Neuronal stem cell (in vitro differentiated cells): ENCODE measurements at regions not wholly inside any gene's neighbourhood (a gene's known extent, or its start where the extent isn't known, plus 50 kb on each side); places are given as distances from the start of the nearest gene placed in this dataset.

ENCODE experiments used
- DNase-seq: peaks from one replicate; pipeline ENCODE4 v3.0.0-alpha.2; 2013; ENCODE audit warnings: low spot score
- H2AFZ ChIP-seq: one replicate; pipeline ENCODE4 v1.6.1; 2013; ENCODE audit warnings: mild to moderate bottlenecking, low read length, inconsistent platforms
- H2AK5ac ChIP-seq: 2 replicates; pipeline ENCODE4 v1.6.1; 2013; ENCODE audit warnings: low read depth, mild to moderate bottlenecking, inconsistent platforms, low read length, moderate library complexity, mixed read lengths
- H2BK120ac ChIP-seq: 2 replicates; pipeline ENCODE4 v1.6.1; 2013; ENCODE audit warnings: low read depth, mild to moderate bottlenecking, inconsistent platforms, low read length, moderate library complexity, mixed read lengths
- H2BK12ac ChIP-seq: one replicate; pipeline ENCODE4 v1.6.1; 2013; ENCODE audit warnings: low read length, inconsistent platforms
- H2BK15ac ChIP-seq: 2 replicates; pipeline ENCODE4 v1.6.1; 2013; ENCODE audit warnings: mild to moderate bottlenecking, low read length, inconsistent platforms, mixed read lengths
- H2BK5ac ChIP-seq: one replicate; pipeline ENCODE4 v1.6.1; 2013; ENCODE audit warnings: inconsistent platforms, mild to moderate bottlenecking, low read length, moderate library complexity
- H3K14ac ChIP-seq: one replicate; pipeline ENCODE4 v1.6.1; 2013; ENCODE audit warnings: low read length, inconsistent platforms
- H3K18ac ChIP-seq: 2 replicates; pipeline ENCODE4 v1.6.1; 2013; ENCODE audit warnings: low read length, inconsistent platforms
- H3K23ac ChIP-seq: 2 replicates; pipeline ENCODE4 v1.6.1; 2013; ENCODE audit warnings: low read depth, mild to moderate bottlenecking, mixed read lengths, low read length, inconsistent platforms; ENCODE audit not compliant: poor library complexity
- H3K27ac ChIP-seq: replicated peaks from 3 replicates; pipeline ENCODE4 v1.5.1; 2013; ENCODE audit warnings: low read length, inconsistent platforms
- H3K27me3 ChIP-seq, 3 experiments: 2 replicates each; pipeline ENCODE4 v1.6.1; 2013; ENCODE audit warnings: low read length in 3 of 3, mild to moderate bottlenecking in 2 of 3, inconsistent platforms in 1 of 3, low read depth in 1 of 3, mixed read lengths in 1 of 3, moderate library complexity in 1 of 3; ENCODE audit not compliant: control insufficient read depth in 3 of 3, insufficient read depth in 3 of 3
- H3K36me3 ChIP-seq, 2 donors: replicated peaks in 1 of 2; 2 replicates each; pipeline ENCODE4 v1.6.1; 2013; ENCODE audit warnings: low read length in 2 of 2; ENCODE audit not compliant: control insufficient read depth in 2 of 2, insufficient read depth in 2 of 2
- H3K4ac ChIP-seq: 2 replicates; pipeline ENCODE4 v1.6.1; 2013; ENCODE audit warnings: inconsistent platforms, mild to moderate bottlenecking, low read length, moderate library complexity
- H3K4me1 ChIP-seq, 2 donors: 1 replicate in 1 of 2; 2 replicates in 1 of 2; pipeline ENCODE4 v1.6.1; 2013; ENCODE audit warnings: low read length in 2 of 2, low read depth in 1 of 2; ENCODE audit not compliant: control insufficient read depth in 2 of 2, insufficient read depth in 1 of 2
- H3K4me2 ChIP-seq: one replicate; pipeline ENCODE4 v1.6.1; 2013; ENCODE audit warnings: mild to moderate bottlenecking, low read length, inconsistent platforms; ENCODE audit not compliant: insufficient read depth, poor library complexity, severe bottlenecking
- H3K4me3 ChIP-seq, 2 donors: 2 replicates each; pipeline ENCODE4 v1.5.1; 2013; ENCODE audit warnings: low read length in 2 of 2, mild to moderate bottlenecking in 2 of 2, inconsistent platforms in 1 of 2, moderate library complexity in 1 of 2
- H3K79me1 ChIP-seq: one replicate; pipeline ENCODE4 v1.6.1; 2013; ENCODE audit warnings: low read depth, mild to moderate bottlenecking, inconsistent platforms, low read length, moderate library complexity
- H3K9ac ChIP-seq: one replicate; pipeline ENCODE4 v1.6.1; 2013; ENCODE audit warnings: mild to moderate bottlenecking, low read depth, low read length, inconsistent platforms; ENCODE audit not compliant: poor library complexity
- H3K9me3 ChIP-seq, 2 donors: replicated peaks in 1 of 2; 2 replicates each; pipeline versions ENCODE3 to v1.6.1; 2013; ENCODE audit warnings: low read length in 2 of 2, mild to moderate bottlenecking in 2 of 2, inconsistent platforms in 1 of 2, low read depth in 1 of 2, mixed read lengths in 1 of 2, moderate library complexity in 1 of 2; ENCODE audit not compliant: control insufficient read depth in 2 of 2, insufficient read depth in 1 of 2
- H4K8ac ChIP-seq: one replicate; pipeline ENCODE4 v1.6.1; 2013; ENCODE audit warnings: low read depth, mild to moderate bottlenecking, inconsistent platforms, low read length, moderate library complexity
- H4K91ac ChIP-seq: one replicate; pipeline ENCODE4 v1.6.1; 2013; ENCODE audit warnings: low read length, low read depth, mild to moderate bottlenecking, inconsistent platforms; ENCODE audit not compliant: poor library complexity
- WGBS, 2 donors: extraction: QIAGEN DNeasy Blood & Tissue Kit; methylation state at CpG; one replicate each; pipeline ENCODE4 v1.1.7; 2013; ENCODE audit warnings: missing lambda C conversion rate in 2 of 2, mixed read lengths in 1 of 2; ENCODE audit not compliant: insufficient read length in 2 of 2, insufficient replicate concordance in 1 of 2; ENCODE audit errors: extremely low coverage in 2 of 2; 5-methylcytosine and 5-hydroxymethylcytosine counted together

- Histone ChIP-seq H3K4me3 (no peak overlapping the region), H3K36me3 (no peaks in the 10 kb centered on the region), H3K18ac (no peak overlapping the region), H3K4me2 (no peak overlapping the region), H3K4me1 (peaks cover 2 to 7% of the 10 kb centered on the region in 2 donors), H3K4ac (no peak overlapping the region), H4K91ac (no peak overlapping the region), H3K27ac (no peak overlapping the region), H2AFZ (no peak overlapping the region), H3K79me1 (no peaks in the 10 kb centered on the region), H3K9me3 (no peaks in the 10 kb centered on the region), H3K14ac (no peak overlapping the region), H3K23ac (no peak overlapping the region), H3K27me3 (no peaks in the 10 kb centered on the region), H4K8ac (no peak overlapping the region), H2BK5ac (no peak overlapping the region), H2BK12ac (no peak overlapping the region), H2BK15ac (no peak overlapping the region), H2BK120ac (no peak overlapping the region), H2AK5ac (no peak overlapping the region), H3K9ac (no peak overlapping the region)
- no peak for DNase-seq
- WGBS, 2 donors, result no CpG with 5 or more reads among the region's 1 CpG
These were observed 99.5 kb downstream of the GPR85 start for GRCh38 chr7:112987171-112987570.

- H4K8ac ChIP-seq, result no peak overlapping the region
- no peak overlapping the region for H2AFZ ChIP-seq
- no peak overlapping the region for H2BK120ac ChIP-seq
- no peak overlapping the region for H2AK5ac ChIP-seq
- no peak overlapping the region for H3K14ac ChIP-seq
- H3K9ac ChIP-seq, result no peak overlapping the region
- no peak for DNase-seq
- H2BK5ac ChIP-seq, result no peak overlapping the region
- no peaks in the 10 kb centered on the region for H3K9me3 ChIP-seq
- no peaks in the 10 kb centered on the region for H3K36me3 ChIP-seq
- WGBS, 2 donors, result no CpG with 5 or more reads among the region's 3 CpGs
- no peak overlapping the region for H4K91ac ChIP-seq
- no peak overlapping the region for H3K4me3 ChIP-seq
- H3K18ac ChIP-seq, result no peak overlapping the region
- no peak overlapping the region for H3K23ac ChIP-seq
- no peaks in the 10 kb centered on the region for H3K27me3 ChIP-seq
- H3K4ac ChIP-seq, result no peak overlapping the region
- no peak overlapping the region for H2BK15ac ChIP-seq
- no peak overlapping the region for H3K27ac ChIP-seq
- H2BK12ac ChIP-seq, result no peak overlapping the region
- H3K79me1 ChIP-seq, result no peaks in the 10 kb centered on the region
- no peak overlapping the region for H3K4me2 ChIP-seq
- peaks cover 2 to 7% of the 10 kb centered on the region in 2 donors for H3K4me1 ChIP-seq
These were observed 100.2 kb downstream of the GPR85 start for GRCh38 chr7:112986256-112987031.

GRCh38 chr7:112985377-112985987 lies 101.1 kb downstream of the GPR85 start:
- no peaks in the 10 kb centered on the region for H3K27me3 ChIP-seq
- H3K14ac ChIP-seq, result no peak overlapping the region
- no peaks in the 10 kb centered on the region for H3K79me1 ChIP-seq
- H2BK5ac ChIP-seq, result no peak overlapping the region
- H4K91ac ChIP-seq, result no peak overlapping the region
- no peak overlapping the region for H3K23ac ChIP-seq
- H2AK5ac ChIP-seq, result no peak overlapping the region
- H2BK12ac ChIP-seq, result no peak overlapping the region
- no peaks in the 10 kb centered on the region for H3K9me3 ChIP-seq
- H2BK120ac ChIP-seq, result no peak overlapping the region
- H2AFZ ChIP-seq, result peak overlapping the region; percentile 67
- no CpG with 5 or more reads among the region's 9 CpGs for WGBS, 2 donors
- no peak overlapping the region for H3K4ac ChIP-seq
- no peak overlapping the region for H2BK15ac ChIP-seq
- no peak overlapping the region for H4K8ac ChIP-seq
- H3K27ac ChIP-seq, result no peak overlapping the region
- H3K36me3 ChIP-seq, result no peaks in the 10 kb centered on the region
- H3K4me1 ChIP-seq, result peaks cover 2 to 7% of the 10 kb centered on the region in 2 donors
- no peak overlapping the region for H3K4me3 ChIP-seq
- H3K4me2 ChIP-seq, result no peak overlapping the region
- no peak overlapping the region for H3K18ac ChIP-seq
- H3K9ac ChIP-seq, result no peak overlapping the region
- no peak for DNase-seq

- H2BK12ac ChIP-seq, result no peak overlapping the region
- no CpG with 5 or more reads among the region's 1 CpG for WGBS, 2 donors
- DNase-seq, result no peak
- no peaks in the 10 kb centered on the region for H3K27me3 ChIP-seq
- no peaks in the 10 kb centered on the region for H3K9me3 ChIP-seq
- no peak overlapping the region for H3K14ac ChIP-seq
- H4K91ac ChIP-seq, result no peak overlapping the region
- no peak overlapping the region for H4K8ac ChIP-seq
- no peak overlapping the region for H3K4ac ChIP-seq
- H2AK5ac ChIP-seq, result no peak overlapping the region
- no peaks in the 10 kb centered on the region for H3K79me1 ChIP-seq
- H3K9ac ChIP-seq, result no peak overlapping the region
- no peaks in the 10 kb centered on the region for H3K36me3 ChIP-seq
- H3K18ac ChIP-seq, result no peak overlapping the region
- H3K27ac ChIP-seq, result no peak overlapping the region
- peaks cover 2 to 7% of the 10 kb centered on the region in 2 donors for H3K4me1 ChIP-seq
- no peak overlapping the region for H2BK15ac ChIP-seq
- H2BK120ac ChIP-seq, result no peak overlapping the region
- no peak overlapping the region for H3K4me3 ChIP-seq
- H2AFZ ChIP-seq, result no peak overlapping the region
- H3K4me2 ChIP-seq, result no peak overlapping the region
- no peak overlapping the region for H2BK5ac ChIP-seq
- no peak overlapping the region for H3K23ac ChIP-seq
These were observed 104.1 kb downstream of the GPR85 start for GRCh38 chr7:112982441-112983063.
